ENCODE measurements at regions not wholly inside any gene's neighbourhood (a gene's known extent, or its start where the extent isn't known, plus 50 kb on each side); places are given as distances from the start of the nearest gene placed in this dataset.

GRCh38 chr13:22198641-22199217, 527.9 kb downstream of the FGF9 start:
- H3K27ac Mint-ChIP-seq, result peak overlapping the region in 1 of 7 donors; percentile 30
- no peaks in the 10 kb centered on the region for H3K27me3 ChIP-seq (ENCODE audit: insufficient read depth, low read length)
- H3K36me3 Mint-ChIP-seq, result peaks cover 0 to 5% of the 10 kb centered on the region in 2 donors
- peaks cover 0 to 1% of the 10 kb centered on the region in 2 donors for H3K27me3 Mint-ChIP-seq
- CTCF ChIA-PET (ENCODE audit: partially characterized antibody), result interaction anchor here (0.7 kb wide), 1 partner anchor 25 kb away, joined by 3 read pairs; no protein-coding TSS in a partner anchor
- intact Hi-C loops (cut with micrococcal nuclease), result no loop called here
- no peak overlapping the region for H3K4me3 ChIP-seq (ENCODE audit: low read length in 2 of 2)
- H3K4me1 ChIP-seq (ENCODE audit: insufficient read depth, low read length), result no peaks in the 10 kb centered on the region
- no peaks in the 10 kb centered on the region for H3K9me3 Mint-ChIP-seq
- no peaks in the 10 kb centered on the region for H3K9me3 ChIP-seq (ENCODE audit: control insufficient read depth in 1 of 2, low read length in 2 of 2)
- H3K4me3 Mint-ChIP-seq, result no peak overlapping the region
- H3K36me3 ChIP-seq (ENCODE audit: insufficient read depth, low read length), result no peaks in the 10 kb centered on the region
- peaks cover 0 to 3% (median 0%) of the 10 kb centered on the region in 4 donors for H3K4me1 Mint-ChIP-seq
- POLR2A ChIA-PET (ENCODE audit: partially characterized antibody), result no interaction called here
- H3K27ac ChIP-seq (ENCODE audit: low read depth, low read length), result no peak overlapping the region
- no peak for DNase-seq

GRCh38 chr13:22200440-22200839, 529.6 kb downstream of the FGF9 start:
- H3K27me3 Mint-ChIP-seq, result no peaks in the 10 kb centered on the region
- intact Hi-C loops (cut with micrococcal nuclease), result no loop called here

GRCh38 chr13:22201375-22201925, 530.6 kb downstream of the FGF9 start:
- no peaks in the 10 kb centered on the region for H3K4me1 Mint-ChIP-seq
- Histone ChIP-seq H3K4me1 (ENCODE audit: insufficient read depth, low read length) (no peaks in the 10 kb centered on the region), H3K27ac (ENCODE audit: low read depth, low read length) (no peak overlapping the region), H3K9me3 (ENCODE audit: control insufficient read depth in 1 of 2, low read length in 2 of 2) (no peaks in the 10 kb centered on the region), H3K4me3 (ENCODE audit: low read length in 2 of 2) (no peak overlapping the region), H3K36me3 (ENCODE audit: insufficient read depth, low read length) (no peaks in the 10 kb centered on the region), H3K27me3 (ENCODE audit: insufficient read depth, low read length) (no peaks in the 10 kb centered on the region)
- H3K27ac Mint-ChIP-seq, result peak overlapping the region in 2 of 7 donors; percentile 10 to 65
- intact Hi-C loops (cut with micrococcal nuclease), result no loop called here
- H3K27me3 Mint-ChIP-seq, result no peaks in the 10 kb centered on the region
- peaks cover 0 to under 1% (median 0%) of the 10 kb centered on the region in 8 donors for H3K9me3 Mint-ChIP-seq
- no peaks in the 10 kb centered on the region for H3K36me3 Mint-ChIP-seq
- H3K4me3 Mint-ChIP-seq, result no peak overlapping the region
- no peak for DNase-seq
- POLR2A ChIA-PET (ENCODE audit: partially characterized antibody), result no interaction called here
- CTCF ChIA-PET (ENCODE audit: partially characterized antibody), result no interaction called here

More at GRCh38 chr13:22200440-22200839, 529.6 kb downstream of the FGF9 start:
- DNase-seq, result no peak
- Mint-ChIP-seq H3K4me3 (no peak overlapping the region), H3K36me3 (no peaks in the 10 kb centered on the region), H3K9me3 (no peaks in the 10 kb centered on the region), H3K27ac (no peak overlapping the region), H3K4me1 (no peaks in the 10 kb centered on the region)
- Histone ChIP-seq H3K4me1 (ENCODE audit: insufficient read depth, low read length) (no peaks in the 10 kb centered on the region), H3K4me3 (ENCODE audit: low read length in 2 of 2) (no peak overlapping the region), H3K27ac (ENCODE audit: low read depth, low read length) (no peak overlapping the region), H3K36me3 (ENCODE audit: insufficient read depth, low read length) (no peaks in the 10 kb centered on the region), H3K27me3 (ENCODE audit: insufficient read depth, low read length) (no peaks in the 10 kb centered on the region), H3K9me3 (ENCODE audit: control insufficient read depth in 1 of 2, low read length in 2 of 2) (no peaks in the 10 kb centered on the region)
- POLR2A ChIA-PET (ENCODE audit: partially characterized antibody), result no interaction called here
- CTCF ChIA-PET (ENCODE audit: partially characterized antibody), result no interaction called here

GRCh38 chr13:22210134-22210930, 539.5 kb downstream of the FGF9 start:
- Histone ChIP-seq H3K27me3 (ENCODE audit: insufficient read depth, low read length) (no peaks in the 10 kb centered on the region), H3K36me3 (ENCODE audit: insufficient read depth, low read length) (no peaks in the 10 kb centered on the region), H3K27ac (ENCODE audit: low read depth, low read length) (no peak overlapping the region), H3K9me3 (ENCODE audit: control insufficient read depth in 1 of 2, low read length in 2 of 2) (no peaks in the 10 kb centered on the region), H3K4me1 (ENCODE audit: insufficient read depth, low read length) (no peaks in the 10 kb centered on the region), H3K4me3 (ENCODE audit: low read length in 2 of 2) (no peak overlapping the region)
- ChIA-PET POLR2A (ENCODE audit: partially characterized antibody) (no interaction called here), CTCF (ENCODE audit: partially characterized antibody) (no interaction called here)
- Mint-ChIP-seq H3K27ac (no peak overlapping the region), H3K36me3 (no peaks in the 10 kb centered on the region), H3K9me3 (peaks cover 0 to 5% (median 0%) of the 10 kb centered on the region in 8 donors), H3K27me3 (no peaks in the 10 kb centered on the region), H3K4me1 (peaks cover 4 to 16% (median 14%) of the 10 kb centered on the region in 4 donors), H3K4me3 (no peak overlapping the region)
- intact Hi-C loops (cut with micrococcal nuclease), result no loop called here
- DNase-seq, result no peak

GRCh38 chr13:22211876-22212275, 541.0 kb downstream of the FGF9 start:
- Histone ChIP-seq H3K4me3 (ENCODE audit: low read length in 2 of 2) (no peak overlapping the region), H3K27me3 (ENCODE audit: insufficient read depth, low read length) (no peaks in the 10 kb centered on the region), H3K36me3 (ENCODE audit: insufficient read depth, low read length) (no peaks in the 10 kb centered on the region), H3K9me3 (ENCODE audit: control insufficient read depth in 1 of 2, low read length in 2 of 2) (no peaks in the 10 kb centered on the region), H3K27ac (ENCODE audit: low read depth, low read length) (no peak overlapping the region), H3K4me1 (ENCODE audit: insufficient read depth, low read length) (no peaks in the 10 kb centered on the region)
- ChIA-PET POLR2A (ENCODE audit: partially characterized antibody) (no interaction called here), CTCF (ENCODE audit: partially characterized antibody) (no interaction called here)
- Mint-ChIP-seq H3K27ac (no peak overlapping the region), H3K36me3 (no peaks in the 10 kb centered on the region), H3K4me3 (no peak overlapping the region), H3K9me3 (peaks cover 0 to 3% (median 0%) of the 10 kb centered on the region in 8 donors), H3K4me1 (peaks cover 4 to 17% (median 14%) of the 10 kb centered on the region in 4 donors), H3K27me3 (no peaks in the 10 kb centered on the region)
- DNase-seq, result no peak
- intact Hi-C loops (cut with micrococcal nuclease), result no loop called here

GRCh38 chr13:22212576-22212975, 541.7 kb downstream of the FGF9 start:
- Mint-ChIP-seq H3K27me3 (no peaks in the 10 kb centered on the region), H3K4me3 (no peak overlapping the region), H3K36me3 (no peaks in the 10 kb centered on the region), H3K27ac (peak overlapping the region in 1 of 7 donors; percentile 47), H3K9me3 (peaks cover 0 to 3% (median 0%) of the 10 kb centered on the region in 8 donors), H3K4me1 (peaks cover 4 to 17% (median 14%) of the 10 kb centered on the region in 4 donors)
- H3K4me3 ChIP-seq (ENCODE audit: low read length in 2 of 2), result no peak overlapping the region
- H3K36me3 ChIP-seq (ENCODE audit: insufficient read depth, low read length), result no peaks in the 10 kb centered on the region
- no peak overlapping the region for H3K27ac ChIP-seq (ENCODE audit: low read depth, low read length)
- intact Hi-C loops (cut with micrococcal nuclease), result no loop called here
- DNase-seq, result no peak
- POLR2A ChIA-PET (ENCODE audit: partially characterized antibody), result no interaction called here
- no peaks in the 10 kb centered on the region for H3K27me3 ChIP-seq (ENCODE audit: insufficient read depth, low read length)
- no peaks in the 10 kb centered on the region for H3K9me3 ChIP-seq (ENCODE audit: control insufficient read depth in 1 of 2, low read length in 2 of 2)
- CTCF ChIA-PET (ENCODE audit: partially characterized antibody), result no interaction called here
- H3K4me1 ChIP-seq (ENCODE audit: insufficient read depth, low read length), result no peaks in the 10 kb centered on the region

- no peak overlapping the region for H3K4me3 ChIP-seq (ENCODE audit: low read length in 2 of 2)
- peak overlapping the region in 1 of 8 donors; percentile 1 for H3K4me3 Mint-ChIP-seq
- H3K9me3 ChIP-seq (ENCODE audit: control insufficient read depth in 1 of 2, low read length in 2 of 2), result no peaks in the 10 kb centered on the region
- intact Hi-C loops (cut with micrococcal nuclease), result no loop called here
- H3K27me3 Mint-ChIP-seq, result no peaks in the 10 kb centered on the region
- H3K4me1 Mint-ChIP-seq, result peaks cover 6 to 29% (median 16%) of the 10 kb centered on the region in 4 donors
- H3K36me3 Mint-ChIP-seq, result no peaks in the 10 kb centered on the region
- DNase-seq, result no peak
- H3K27ac Mint-ChIP-seq, result peak overlapping the region in 5 of 7 donors; percentile 29 to 79 (median 37)
- ChIA-PET POLR2A (ENCODE audit: partially characterized antibody) (interaction anchor here (1.3 kb wide), 1 partner anchor 153 kb away, joined by 4 read pairs; no protein-coding TSS in a partner anchor), CTCF (ENCODE audit: partially characterized antibody) (no interaction called here)
- no peaks in the 10 kb centered on the region for H3K36me3 ChIP-seq (ENCODE audit: insufficient read depth, low read length)
- H3K4me1 ChIP-seq (ENCODE audit: insufficient read depth, low read length), result no peaks in the 10 kb centered on the region
- H3K9me3 Mint-ChIP-seq, result peaks cover 0 to 1% (median 0%) of the 10 kb centered on the region in 8 donors
- H3K27ac ChIP-seq (ENCODE audit: low read depth, low read length), result no peak overlapping the region
- H3K27me3 ChIP-seq (ENCODE audit: insufficient read depth, low read length), result no peaks in the 10 kb centered on the region
These were observed 543.3 kb downstream of the FGF9 start for GRCh38 chr13:22214184-22214583.

Measured in CD4-positive, alpha-beta memory T cell (primary cell).